ENCODE measurements at regions not wholly inside any gene's neighbourhood (a gene's known extent, or its start where the extent isn't known, plus 50 kb on each side); places are given as distances from the start of the nearest gene placed in this dataset.
A peak's percentile ranks its signal among the peaks of the same experiment; 100 is the strongest.

GRCh38 chr5:14932902-14933469, 61.4 kb upstream of the ANKH start:
- Mint-ChIP-seq H3K27me3 (ENCODE audit: low read depth, unreplicated experiment) (no peaks in the 10 kb centered on the region), H3K4me1 (ENCODE audit: low read depth, unreplicated experiment) (peaks cover 8% of the 10 kb centered on the region), H3K9me3 (ENCODE audit: unreplicated experiment) (no peaks in the 10 kb centered on the region), H3K4me3 (ENCODE audit: unreplicated experiment) (no peak overlapping the region), H3K27ac (ENCODE audit: unreplicated experiment) (no peak overlapping the region), H3K36me3 (ENCODE audit: low read depth, unreplicated experiment) (no peaks in the 10 kb centered on the region)
- no peaks in the 10 kb centered on the region for H3K9me3 ChIP-seq (ENCODE audit: insufficient read depth, low read depth, low read length)
- TF ChIP-seq CTCF (IDR thresholded peaks at IDR 0.05; ENCODE audit: insufficient read depth, low read depth, low read length) (no peak), EZH2 (IDR thresholded peaks at IDR 0.05; ENCODE audit: insufficient read depth, low read length) (no peak)
- H3K4me3 ChIP-seq (ENCODE audit: insufficient read depth, low read depth, low read length): no peak overlapping the region
- no peaks in the 10 kb centered on the region for H3K27me3 ChIP-seq (ENCODE audit: insufficient read depth, low read length)
- H3K79me2 ChIP-seq (ENCODE audit: insufficient read depth, low read length): no peaks in the 10 kb centered on the region
- H2AFZ ChIP-seq (ENCODE audit: low read depth, low read length): no peak overlapping the region
- no peaks in the 10 kb centered on the region for H3K36me3 ChIP-seq (ENCODE audit: insufficient read depth, low read length)
- no peak for DNase-seq (ENCODE audit: low read depth)
- peaks cover 4% of the 10 kb centered on the region for H3K4me1 ChIP-seq (ENCODE audit: insufficient read depth, low read length)
- no peak overlapping the region for H3K9ac ChIP-seq (ENCODE audit: low read length)
- no peak overlapping the region for H3K4me2 ChIP-seq (ENCODE audit: low read length)
- H3K27ac ChIP-seq (ENCODE audit: low read depth, low read length): no peak overlapping the region
- no peaks in the 10 kb centered on the region for H4K20me1 ChIP-seq (ENCODE audit: insufficient read depth, low read length)
- peak; percentile 20 for FAIRE-seq

DNA sequence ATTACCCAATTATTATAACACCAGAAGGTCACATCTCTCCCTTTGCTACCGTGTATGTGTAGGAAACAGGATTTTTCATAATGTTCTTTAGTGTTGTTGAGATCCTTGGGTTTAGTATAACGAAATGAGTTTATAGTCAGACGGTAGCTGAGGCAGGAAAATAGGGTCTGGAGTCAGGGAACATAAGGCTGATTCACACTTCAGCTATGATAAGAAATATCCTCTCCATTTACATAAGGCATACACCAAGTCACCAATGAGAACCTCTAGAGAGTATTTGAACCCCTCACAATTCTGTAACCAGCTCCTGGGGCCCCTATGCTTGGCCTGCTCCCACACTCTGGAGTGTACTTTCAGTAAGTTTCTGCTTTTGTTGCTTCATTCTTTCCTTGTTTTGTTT, 58.9 kb upstream of the ANKH start:
- Histone ChIP-seq H4K20me1 (ENCODE audit: insufficient read depth, low read length) (no peaks in the 10 kb centered on the region), H3K4me1 (ENCODE audit: insufficient read depth, low read length) (peaks cover 15% of the 10 kb centered on the region), H3K9ac (ENCODE audit: low read length) (no peak overlapping the region), H3K27me3 (ENCODE audit: insufficient read depth, low read length) (no peaks in the 10 kb centered on the region), H3K9me3 (ENCODE audit: insufficient read depth, low read depth, low read length) (no peaks in the 10 kb centered on the region), H3K79me2 (ENCODE audit: insufficient read depth, low read length) (no peaks in the 10 kb centered on the region), H3K36me3 (ENCODE audit: insufficient read depth, low read length) (no peaks in the 10 kb centered on the region), H3K4me3 (ENCODE audit: insufficient read depth, low read depth, low read length) (no peak overlapping the region), H3K27ac (ENCODE audit: low read depth, low read length) (no peak overlapping the region), H3K4me2 (ENCODE audit: low read length) (peak overlapping the region; percentile 28), H2AFZ (ENCODE audit: low read depth, low read length) (no peak overlapping the region)
- peaks cover 21% of the 10 kb centered on the region for H3K4me1 Mint-ChIP-seq (ENCODE audit: low read depth, unreplicated experiment)
- no peak for TF ChIP-seq EZH2 (IDR thresholded peaks at IDR 0.05; ENCODE audit: insufficient read depth, low read length)
- no peak for TF ChIP-seq CTCF (IDR thresholded peaks at IDR 0.05; ENCODE audit: insufficient read depth, low read depth, low read length)
- no peaks in the 10 kb centered on the region for H3K9me3 Mint-ChIP-seq (ENCODE audit: unreplicated experiment)
- no peaks in the 10 kb centered on the region for H3K36me3 Mint-ChIP-seq (ENCODE audit: low read depth, unreplicated experiment)
- DNase-seq (ENCODE audit: low read depth) (peak; percentile 26), FAIRE-seq (no peak)
- no peaks in the 10 kb centered on the region for H3K27me3 Mint-ChIP-seq (ENCODE audit: low read depth, unreplicated experiment)
- H3K4me3 Mint-ChIP-seq (ENCODE audit: unreplicated experiment): no peak overlapping the region
- no peak overlapping the region for H3K27ac Mint-ChIP-seq (ENCODE audit: unreplicated experiment)

GRCh38 chr5:14929293-14930065, 57.9 kb upstream of the ANKH start:
- no peak overlapping the region for H3K27ac Mint-ChIP-seq (ENCODE audit: unreplicated experiment)
- TF ChIP-seq CTCF (IDR thresholded peaks at IDR 0.05; ENCODE audit: insufficient read depth, low read depth, low read length) (no peak), EZH2 (IDR thresholded peaks at IDR 0.05; ENCODE audit: insufficient read depth, low read length) (no peak)
- H3K4me1 Mint-ChIP-seq (ENCODE audit: low read depth, unreplicated experiment): peaks cover 26% of the 10 kb centered on the region

More at GRCh38 chr5:14929293-14930065, 57.9 kb upstream of the ANKH start:
- no peak overlapping the region for H3K4me3 Mint-ChIP-seq (ENCODE audit: unreplicated experiment)
- no peak overlapping the region for H3K4me3 ChIP-seq (ENCODE audit: insufficient read depth, low read depth, low read length)
- no peaks in the 10 kb centered on the region for H4K20me1 ChIP-seq (ENCODE audit: insufficient read depth, low read length)
- no peak overlapping the region for H2AFZ ChIP-seq (ENCODE audit: low read depth, low read length)
- H3K27ac ChIP-seq (ENCODE audit: low read depth, low read length): no peak overlapping the region
- H3K9ac ChIP-seq (ENCODE audit: low read length): no peak overlapping the region
- H3K79me2 ChIP-seq (ENCODE audit: insufficient read depth, low read length): no peaks in the 10 kb centered on the region
- H3K9me3 Mint-ChIP-seq (ENCODE audit: unreplicated experiment): no peaks in the 10 kb centered on the region
- DNase-seq (ENCODE audit: low read depth) (peak; percentile 48), FAIRE-seq (no peak)
- H3K27me3 ChIP-seq (ENCODE audit: insufficient read depth, low read length): no peaks in the 10 kb centered on the region
- no peaks in the 10 kb centered on the region for H3K36me3 Mint-ChIP-seq (ENCODE audit: low read depth, unreplicated experiment)
- H3K9me3 ChIP-seq (ENCODE audit: insufficient read depth, low read depth, low read length): no peaks in the 10 kb centered on the region
- H3K36me3 ChIP-seq (ENCODE audit: insufficient read depth, low read length): no peaks in the 10 kb centered on the region
- H3K4me2 ChIP-seq (ENCODE audit: low read length): no peak overlapping the region
- peaks cover 19% of the 10 kb centered on the region for H3K4me1 ChIP-seq (ENCODE audit: insufficient read depth, low read length)
- H3K27me3 Mint-ChIP-seq (ENCODE audit: low read depth, unreplicated experiment): no peaks in the 10 kb centered on the region

Measured in astrocyte (in vitro differentiated cells and primary cell).